Heart left ventricle (tissue), 13 donors: ENCODE measurements at regions not wholly inside any gene's neighbourhood (a gene's known extent, or its start where the extent isn't known, plus 50 kb on each side); places are given as distances from the start of the nearest gene placed in this dataset.

Experiments used
- CTCF ChIP-seq, 12 donors: fragments of 200-600 bp; sonication (generic) in 4 of 12; IDR thresholded peaks; one replicate each; pipeline versions ENCODE4 v1.5.0 to v1.8.0; 2018 to 2022; ENCODE audit warnings: antibody characterized with exemption in 12 of 12, mild to moderate bottlenecking in 5 of 12
- POLR2A ChIP-seq, 2 donors: fragments of 450-650 bp; IDR thresholded peaks; one replicate each; pipeline ENCODE4 v1.6.1; 2017; ENCODE audit warnings: antibody characterized with exemption in 2 of 2, mild to moderate bottlenecking in 2 of 2, moderate library complexity in 2 of 2
- donor health status: ischemic (EF 13 %, LVEDD 7.1; RV severe dilation, severe dysfunction).
- donor health status: DM: no; HTN: yes; CAD: no.
- donor health status: DM: no; HTN: no; CAD: no.
- donor health status: ischemic (EF 25% LVEDD 6.9; RV normal size, moderate dysfunction).
- donor health status: ischemic (EF 25% LVEDD 5.7; RV mildly dilated, moderate dysfunction).
- donor health status: ischemic (EF 35%, LVEDD 5.7; RV mildly dilated, moderate dysfunction).
- donor health status: nonischemic (EF 11% LVEDD 7.7; RV severe dilation, severe dysfunction).
- donor health status: DM: yes; HTN: yes; CAD: no.
- donor health status: PGD.
- donor health status: ischemic (EF 29% LVEDD 5.4; RV normal size, mild dysfunction).
- donor health status: nonischemic (EF 23%, LVEDD 6.1; RV moderate dilation, normal function).

GRCh38 chr6:4451718-4452117 is 316.3 kb upstream of the ECI2 start:
- TF ChIP-seq CTCF (IDR thresholded peaks at IDR 0.05) (no peak), POLR2A (IDR thresholded peaks at IDR 0.05) (no peak)
